Chondrocyte (in vitro differentiated cells): ENCODE measurements at regions not wholly inside any gene's neighbourhood (a gene's known extent, or its start where the extent isn't known, plus 50 kb on each side); places are given as distances from the start of the nearest gene placed in this dataset.
A peak's percentile ranks its signal among the peaks of the same experiment; 100 is the strongest.

Source experiments
- DNase-seq: peaks from one replicate; pipeline ENCODE4 v3.0.0; 2021; ENCODE audit warnings: mixed read lengths, low spot score
- H3K27ac Mint-ChIP-seq: one replicate; pipeline ENCODE4 v1.8.0; 2021; ENCODE audit warnings: mild to moderate bottlenecking, moderate library complexity, mixed read lengths; ENCODE audit not compliant: unreplicated experiment
- H3K27me3 Mint-ChIP-seq: 2 replicates; pipeline ENCODE4 v1.8.0; 2021; ENCODE audit warnings: low read depth, mixed read lengths
- H3K36me3 Mint-ChIP-seq: 2 replicates; pipeline ENCODE4 v1.8.0; 2021; ENCODE audit warnings: low read depth, mixed read lengths
- H3K4me1 Mint-ChIP-seq: 2 replicates; pipeline ENCODE4 v1.8.0; 2021; ENCODE audit warnings: low read depth, mild to moderate bottlenecking, mixed read lengths
- H3K4me3 Mint-ChIP-seq: one replicate; pipeline ENCODE4 v1.8.0; 2021; ENCODE audit warnings: mild to moderate bottlenecking, moderate library complexity, mixed read lengths; ENCODE audit not compliant: unreplicated experiment
- H3K9me3 Mint-ChIP-seq: 2 replicates; pipeline ENCODE4 v1.8.0; 2021; ENCODE audit warnings: low read depth, mixed read lengths
- CTCF ChIP-seq: fragments of 200-600 bp; sonication (generic); IDR thresholded peaks from 2 replicates; pipeline ENCODE4 v1.5.0; 2021; ENCODE audit warnings: antibody characterized with exemption, mild to moderate bottlenecking, moderate library complexity

- no peaks in the 10 kb centered on the region for H3K27me3 Mint-ChIP-seq
- H3K27ac Mint-ChIP-seq = no peak overlapping the region
Measured at GRCh38 chr3:156609546-156609945, 54.6 kb upstream of the SSR3 start.

GRCh38 chr3:156608601-156609514 lies 53.9 kb upstream of the SSR3 start:
- no peaks in the 10 kb centered on the region for H3K36me3 Mint-ChIP-seq
- no peak overlapping the region for H3K27ac Mint-ChIP-seq
- H3K27me3 Mint-ChIP-seq = no peaks in the 10 kb centered on the region
- DNase-seq = no peak
- peaks cover 22% of the 10 kb centered on the region for H3K4me1 Mint-ChIP-seq
- H3K9me3 Mint-ChIP-seq = no peaks in the 10 kb centered on the region
- TF ChIP-seq CTCF = no peak
- no peak overlapping the region for H3K4me3 Mint-ChIP-seq

More at GRCh38 chr3:156609546-156609945, 54.6 kb upstream of the SSR3 start:
- Mint-ChIP-seq H3K4me3 (no peak overlapping the region), H3K4me1 (peaks cover 25% of the 10 kb centered on the region), H3K9me3 (no peaks in the 10 kb centered on the region), H3K36me3 (no peaks in the 10 kb centered on the region)
- no peak for TF ChIP-seq CTCF
- DNase-seq = no peak

GRCh38 chr3:156606729-156607128 lies 51.8 kb upstream of the SSR3 start:
- peaks cover 39% of the 10 kb centered on the region for H3K4me1 Mint-ChIP-seq
- H3K4me3 Mint-ChIP-seq = no peak overlapping the region

GRCh38 chr3:156605686-156606605 lies 51.0 kb upstream of the SSR3 start:
- Mint-ChIP-seq H3K4me3 (peak overlapping the region; percentile 75), H3K27ac (peak overlapping the region; percentile 97), H3K9me3 (no peaks in the 10 kb centered on the region), H3K36me3 (no peaks in the 10 kb centered on the region), H3K4me1 (peaks cover 39% of the 10 kb centered on the region), H3K27me3 (no peaks in the 10 kb centered on the region)
- DNase-seq = no peak
- TF ChIP-seq CTCF = no peak

More at GRCh38 chr3:156606729-156607128, 51.8 kb upstream of the SSR3 start:
- TF ChIP-seq CTCF = no peak
- DNase-seq = no peak
- Mint-ChIP-seq H3K27ac (no peak overlapping the region), H3K9me3 (no peaks in the 10 kb centered on the region), H3K36me3 (no peaks in the 10 kb centered on the region), H3K27me3 (no peaks in the 10 kb centered on the region)

- DNase-seq = no peak
- H3K4me3 Mint-ChIP-seq = no peak overlapping the region
- H3K36me3 Mint-ChIP-seq = no peaks in the 10 kb centered on the region
- peaks cover 39% of the 10 kb centered on the region for H3K4me1 Mint-ChIP-seq
- peak overlapping the region; percentile 4 for H3K27ac Mint-ChIP-seq
- no peak for TF ChIP-seq CTCF
- no peaks in the 10 kb centered on the region for H3K9me3 Mint-ChIP-seq
- no peaks in the 10 kb centered on the region for H3K27me3 Mint-ChIP-seq
Measured at GRCh38 chr3:156604642-156605144, 49.8 kb upstream of the SSR3 start.
